ENCODE measurements at regions not wholly inside any gene's neighbourhood (a gene's known extent, or its start where the extent isn't known, plus 50 kb on each side); places are given as distances from the start of the nearest gene placed in this dataset.

- DNase-seq (ENCODE audit: low read depth in 2 of 2) = no peak
- Histone ChIP-seq H3K4me1 (ENCODE audit: control insufficient read depth, extremely low read depth, insufficient read depth, low read length) (no peaks in the 10 kb centered on the region), H3K27me3 (ENCODE audit: control insufficient read depth, insufficient read depth, low read length) (no peaks in the 10 kb centered on the region), H3K27ac (ENCODE audit: insufficient read depth, low read length) (no peak overlapping the region), H3K36me3 (ENCODE audit: control insufficient read depth, insufficient read depth, low read length) (no peaks in the 10 kb centered on the region), H3K4me3 (replicated peaks in 1 of 4; ENCODE audit: control extremely low read depth in 1 of 4, insufficient read depth in 1 of 4, low read depth in 3 of 4, low read length in 4 of 4) (no peak overlapping the region), H2AFZ (ENCODE audit: low read length) (no peak overlapping the region), H3K9ac (ENCODE audit: insufficient read depth, low read length) (no peak overlapping the region), H3K4me2 (ENCODE audit: extremely low read depth, insufficient read depth, low read length) (no peak overlapping the region), H3K9me3 (ENCODE audit: control insufficient read depth, insufficient read depth, low read depth, low read length) (no peaks in the 10 kb centered on the region), H3K79me2 (ENCODE audit: control insufficient read depth, insufficient read depth, low read length) (no peaks in the 10 kb centered on the region), H4K20me1 (ENCODE audit: control insufficient read depth, extremely low read depth, insufficient read depth, low read length) (no peaks in the 10 kb centered on the region)
- TF ChIP-seq EZH2 (IDR thresholded peaks at IDR 0.05; ENCODE audit: low read length, missing control alignments) = no peak
- TF ChIP-seq CTCF (conservative IDR thresholded peaks at IDR 0.05 in 1 of 2, IDR thresholded peaks at IDR 0.05 in 1 of 2; ENCODE audit: low read depth in 1 of 2, low read length in 2 of 2) = no peak
Observed at GRCh38 chr12:60191271-60191670, 595.4 kb downstream of the SLC16A7 start.

DNA sequence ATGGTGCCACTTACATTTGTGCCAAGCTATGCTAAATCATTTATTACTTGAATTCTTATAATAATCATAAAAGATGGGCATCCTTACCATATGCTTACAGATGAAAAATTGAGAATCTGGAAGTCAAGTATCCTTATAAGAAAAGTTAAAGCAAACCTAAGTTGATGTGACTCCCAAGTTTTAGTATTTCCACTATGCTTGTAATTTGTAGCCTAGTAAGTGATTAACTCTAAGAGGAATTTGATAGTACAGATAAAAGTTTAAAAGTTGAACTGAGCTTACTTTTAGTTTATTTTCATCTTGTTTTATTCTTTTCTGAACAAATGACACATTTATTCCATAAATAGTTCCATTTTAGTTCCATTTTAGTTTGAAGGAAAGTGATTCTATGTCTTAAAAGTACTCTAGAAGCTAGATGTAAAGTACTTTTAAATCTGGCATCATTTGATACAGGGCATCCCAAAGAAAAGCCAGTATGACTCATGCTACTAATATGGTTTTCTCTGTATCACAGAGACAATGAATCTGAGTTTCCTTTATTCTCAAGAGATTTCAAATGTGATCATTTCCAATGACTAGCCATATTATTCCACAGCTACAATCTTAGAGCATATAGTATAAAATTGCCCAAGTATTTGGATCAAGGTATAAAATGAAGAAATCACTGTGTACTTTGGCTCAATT lies 596.0 kb downstream of the SLC16A7 start:
- TF ChIP-seq CTCF (conservative IDR thresholded peaks at IDR 0.05 in 1 of 2, IDR thresholded peaks at IDR 0.05 in 1 of 2; ENCODE audit: low read depth in 1 of 2, low read length in 2 of 2) (no peak), EZH2 (IDR thresholded peaks at IDR 0.05; ENCODE audit: low read length, missing control alignments) (no peak)
- no peaks in the 10 kb centered on the region for H3K36me3 ChIP-seq (ENCODE audit: control insufficient read depth, insufficient read depth, low read length)
- peak; percentile 17 to 70 for DNase-seq (ENCODE audit: low read depth in 2 of 2)
- H3K27ac ChIP-seq (ENCODE audit: insufficient read depth, low read length) = no peak overlapping the region
- no peak overlapping the region for H2AFZ ChIP-seq (ENCODE audit: low read length)
- H4K20me1 ChIP-seq (ENCODE audit: control insufficient read depth, extremely low read depth, insufficient read depth, low read length) = no peaks in the 10 kb centered on the region
- no peaks in the 10 kb centered on the region for H3K9me3 ChIP-seq (ENCODE audit: control insufficient read depth, insufficient read depth, low read depth, low read length)
- H3K4me1 ChIP-seq (ENCODE audit: control insufficient read depth, extremely low read depth, insufficient read depth, low read length) = no peaks in the 10 kb centered on the region
- no peaks in the 10 kb centered on the region for H3K27me3 ChIP-seq (ENCODE audit: control insufficient read depth, insufficient read depth, low read length)
- no peaks in the 10 kb centered on the region for H3K79me2 ChIP-seq (ENCODE audit: control insufficient read depth, insufficient read depth, low read length)
- H3K4me2 ChIP-seq (ENCODE audit: extremely low read depth, insufficient read depth, low read length) = no peak overlapping the region
- H3K4me3 ChIP-seq (replicated peaks in 1 of 4; ENCODE audit: control extremely low read depth in 1 of 4, insufficient read depth in 1 of 4, low read depth in 3 of 4, low read length in 4 of 4) = no peak overlapping the region
- no peak overlapping the region for H3K9ac ChIP-seq (ENCODE audit: insufficient read depth, low read length)

DNA sequence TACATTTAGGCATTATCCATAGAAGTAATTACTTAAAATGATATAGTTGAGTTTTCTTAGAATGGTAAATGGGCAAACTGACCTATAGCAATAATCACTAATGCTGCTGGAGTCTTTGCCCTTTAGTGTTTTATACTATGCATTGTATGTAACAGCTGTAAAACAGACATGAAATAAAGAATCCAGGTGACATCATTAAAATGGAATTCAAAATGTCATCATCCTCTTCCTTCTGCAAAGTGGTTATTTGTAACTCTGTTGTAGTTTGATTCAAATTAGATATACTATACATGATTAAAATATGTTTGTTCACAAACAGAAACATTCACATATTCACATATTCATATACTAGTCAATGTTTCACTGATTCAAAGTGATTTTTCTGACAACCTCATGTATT lies 598.8 kb downstream of the SLC16A7 start:
- H3K4me1 ChIP-seq (ENCODE audit: control insufficient read depth, extremely low read depth, insufficient read depth, low read length) = no peaks in the 10 kb centered on the region
- H3K27me3 ChIP-seq (ENCODE audit: control insufficient read depth, insufficient read depth, low read length) = no peaks in the 10 kb centered on the region
- no peak overlapping the region for H3K9ac ChIP-seq (ENCODE audit: insufficient read depth, low read length)
- H3K27ac ChIP-seq (ENCODE audit: insufficient read depth, low read length) = no peak overlapping the region
- TF ChIP-seq CTCF (conservative IDR thresholded peaks at IDR 0.05 in 1 of 2, IDR thresholded peaks at IDR 0.05 in 1 of 2; ENCODE audit: low read depth in 1 of 2, low read length in 2 of 2) = no peak
- no peak for TF ChIP-seq EZH2 (IDR thresholded peaks at IDR 0.05; ENCODE audit: low read length, missing control alignments)
- H3K4me3 ChIP-seq (replicated peaks in 1 of 4; ENCODE audit: control extremely low read depth in 1 of 4, insufficient read depth in 1 of 4, low read depth in 3 of 4, low read length in 4 of 4) = no peak overlapping the region
- H4K20me1 ChIP-seq (ENCODE audit: control insufficient read depth, extremely low read depth, insufficient read depth, low read length) = no peaks in the 10 kb centered on the region
- no peak overlapping the region for H2AFZ ChIP-seq (ENCODE audit: low read length)
- H3K9me3 ChIP-seq (ENCODE audit: control insufficient read depth, insufficient read depth, low read depth, low read length) = no peaks in the 10 kb centered on the region
- DNase-seq (ENCODE audit: low read depth in 2 of 2) = peak; percentile 46 to 53
- H3K4me2 ChIP-seq (ENCODE audit: extremely low read depth, insufficient read depth, low read length) = no peak overlapping the region
- H3K36me3 ChIP-seq (ENCODE audit: control insufficient read depth, insufficient read depth, low read length) = no peaks in the 10 kb centered on the region
- H3K79me2 ChIP-seq (ENCODE audit: control insufficient read depth, insufficient read depth, low read length) = no peaks in the 10 kb centered on the region

Data from fibroblast of lung (primary cell).